Activated CD8-positive, alpha-beta T cell treated with anti-CD3 and anti-CD28 coated beads for 36 hours (primary cell): ENCODE measurements at regions not wholly inside any gene's neighbourhood (a gene's known extent, or its start where the extent isn't known, plus 50 kb on each side); places are given as distances from the start of the nearest gene placed in this dataset.

Experiments
- ATAC-seq: fragments of 200-7000 bp; cut with Tn5 transposase; one replicate; pipeline ENCODE4 v1.10.0; 2021; ENCODE audit warnings: mild to moderate bottlenecking, moderate library complexity
- CTCF ChIA-PET: fragments of 350-600 bp; sonication (Branson Sonifier 250); formaldehyde crosslinking; loops from one replicate; lab custom pipeline; 2021; ENCODE audit warnings: antibody characterized with exemption; lab: Charles Lee
- POLR2A ChIA-PET: fragments of 350-600 bp; sonication (Branson Sonifier 250); formaldehyde crosslinking; loops from one replicate; lab custom pipeline; 2021; ENCODE audit warnings: antibody characterized with exemption; lab: Charles Lee
- DNase-seq: peaks from one replicate; pipeline ENCODE4 v3.0.0-alpha.2; 2020
- H3K27ac Mint-ChIP-seq: one replicate; pipeline ENCODE4 v1.8.0; 2021; ENCODE audit warnings: mild to moderate bottlenecking, mixed read lengths
- H3K27me3 Mint-ChIP-seq: one replicate; pipeline ENCODE4 v1.8.0; 2021; ENCODE audit warnings: mixed read lengths
- H3K36me3 Mint-ChIP-seq: one replicate; pipeline ENCODE4 v1.8.0; 2021; ENCODE audit warnings: low read depth, mixed read lengths
- H3K4me1 Mint-ChIP-seq: one replicate; pipeline ENCODE4 v1.8.0; 2021; ENCODE audit warnings: low read depth, mixed read lengths
- H3K4me3 Mint-ChIP-seq: one replicate; pipeline ENCODE4 v1.8.0; 2021; ENCODE audit warnings: mild to moderate bottlenecking, moderate library complexity, mixed read lengths
- H3K9me3 Mint-ChIP-seq: one replicate; pipeline ENCODE4 v1.8.0; 2021; ENCODE audit warnings: mixed read lengths
- CTCF ChIP-seq: fragments of 200-600 bp; IDR thresholded peaks from one replicate; pipeline ENCODE4 v1.8.0; 2022; ENCODE audit warnings: antibody characterized with exemption, mild to moderate bottlenecking
- intact Hi-C: fragments of 100-400 bp; cut with micrococcal nuclease; formaldehyde crosslinking; loops from one replicate; pipeline ENCODE4 v1.10.0; 2022

DNA sequence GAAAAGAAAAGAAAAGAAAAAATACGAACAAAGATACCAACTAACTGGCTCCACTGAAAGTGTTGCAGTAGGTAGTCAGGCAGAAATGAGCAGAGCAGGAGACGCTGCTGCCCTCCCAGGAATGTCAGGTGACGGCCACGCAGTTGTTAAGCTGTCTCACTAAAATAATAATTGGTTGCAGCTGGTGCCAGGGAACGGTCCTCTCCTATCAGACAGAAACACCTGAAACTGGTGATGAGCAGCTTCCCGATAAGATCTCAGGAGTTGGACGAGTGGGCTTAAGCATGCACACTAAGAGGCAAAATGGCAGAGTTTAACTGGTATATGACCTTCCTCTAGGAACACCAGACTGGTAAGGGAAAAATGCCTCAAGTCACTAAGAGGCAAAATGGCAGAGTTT, 611.1 kb downstream of the ZEB2 start:
- no peak overlapping the region for H3K4me3 Mint-ChIP-seq
- no peaks in the 10 kb centered on the region for H3K9me3 Mint-ChIP-seq
- POLR2A ChIA-PET, result no interaction called here
- CTCF ChIA-PET, result no interaction called here
- ATAC-seq, result no peak
- peaks cover 4% of the 10 kb centered on the region for H3K27me3 Mint-ChIP-seq
- intact Hi-C loops, result no loop called here
- no peak for DNase-seq
- no peak for TF ChIP-seq CTCF
- no peaks in the 10 kb centered on the region for H3K4me1 Mint-ChIP-seq
- H3K36me3 Mint-ChIP-seq, result no peaks in the 10 kb centered on the region
- no peak overlapping the region for H3K27ac Mint-ChIP-seq

GRCh38 chr2:143907801-143908200, 612.1 kb downstream of the ZEB2 start:
- peaks cover 2% of the 10 kb centered on the region for H3K27me3 Mint-ChIP-seq
- ChIA-PET POLR2A (no interaction called here), CTCF (no interaction called here)
- TF ChIP-seq CTCF, result no peak
- no peaks in the 10 kb centered on the region for H3K9me3 Mint-ChIP-seq
- intact Hi-C loops, result no loop called here
- no peak for DNase-seq
- H3K27ac Mint-ChIP-seq, result no peak overlapping the region
- no peak overlapping the region for H3K4me3 Mint-ChIP-seq
- peaks cover 6% of the 10 kb centered on the region for H3K4me1 Mint-ChIP-seq
- no peaks in the 10 kb centered on the region for H3K36me3 Mint-ChIP-seq
- no peak for ATAC-seq

- ChIA-PET POLR2A (no interaction called here), CTCF (no interaction called here)
- intact Hi-C loops, result no loop called here
- Mint-ChIP-seq H3K4me3 (no peak overlapping the region), H3K4me1 (peaks cover 9% of the 10 kb centered on the region), H3K36me3 (no peaks in the 10 kb centered on the region), H3K27me3 (peaks cover 2% of the 10 kb centered on the region), H3K27ac (no peak overlapping the region), H3K9me3 (no peaks in the 10 kb centered on the region)
- TF ChIP-seq CTCF, result no peak
- DNase-seq (no peak), ATAC-seq (no peak)
These were observed 613.1 kb downstream of the ZEB2 start for GRCh38 chr2:143906850-143907249.

DNA sequence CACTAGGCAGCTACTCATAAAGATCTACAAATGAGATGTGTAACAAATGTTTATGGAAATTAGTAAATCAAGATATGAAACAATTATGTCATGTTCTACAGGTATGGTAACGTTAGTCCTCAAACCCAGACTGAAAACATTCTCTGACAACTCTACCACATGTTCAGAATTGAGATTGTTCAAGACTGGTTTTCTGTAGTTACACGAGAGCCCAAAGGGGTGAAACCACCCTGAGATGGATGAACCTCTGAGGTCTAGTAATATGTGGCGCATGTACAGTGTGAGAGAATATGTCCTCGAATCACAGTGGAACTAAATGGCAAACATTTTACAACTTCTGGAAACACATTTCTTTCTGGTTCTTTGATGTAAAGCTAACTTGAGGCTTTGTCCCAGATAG, 614.3 kb downstream of the ZEB2 start:
- ATAC-seq (no peak), DNase-seq (no peak)
- intact Hi-C loops, result no loop called here
- ChIA-PET POLR2A (no interaction called here), CTCF (no interaction called here)
- H3K4me1 Mint-ChIP-seq, result peaks cover 20% of the 10 kb centered on the region
- H3K36me3 Mint-ChIP-seq, result no peaks in the 10 kb centered on the region
- H3K27me3 Mint-ChIP-seq, result peaks cover 2% of the 10 kb centered on the region
- H3K4me3 Mint-ChIP-seq, result no peak overlapping the region
- no peak for TF ChIP-seq CTCF
- H3K9me3 Mint-ChIP-seq, result no peaks in the 10 kb centered on the region
- no peak overlapping the region for H3K27ac Mint-ChIP-seq

DNA sequence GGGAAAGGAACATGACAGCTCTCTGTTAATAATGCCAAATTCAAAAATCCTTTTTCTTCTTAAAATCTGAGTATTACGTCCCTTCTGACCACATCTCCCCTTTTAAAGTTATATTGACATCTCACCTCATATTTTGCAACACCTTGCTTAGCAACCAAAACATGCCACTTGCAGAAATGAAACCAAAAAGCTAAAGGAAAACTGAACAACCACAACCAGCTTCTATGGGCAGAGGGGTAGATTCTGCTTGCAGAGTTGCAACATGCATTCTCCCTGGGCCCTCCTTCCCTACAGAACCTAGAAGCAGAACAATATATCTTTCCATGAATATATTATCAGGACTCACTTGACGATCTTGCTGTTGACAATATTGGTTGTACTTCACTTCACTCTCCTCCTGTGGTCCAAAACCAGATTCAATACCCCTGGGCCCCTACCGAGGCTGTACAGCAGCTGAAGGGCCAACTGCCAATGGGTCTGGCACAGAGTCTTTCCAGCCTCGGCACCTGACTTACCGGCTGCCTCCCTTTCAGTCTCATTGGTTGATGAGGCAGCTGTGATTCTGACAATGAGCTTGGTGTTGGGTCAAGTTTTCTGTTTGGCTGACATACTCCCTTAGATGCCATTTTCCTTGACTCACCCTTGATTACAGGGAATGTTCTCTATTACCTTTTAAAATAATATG, 616.6 kb downstream of the ZEB2 start:
- ATAC-seq, result no peak
- TF ChIP-seq CTCF, result no peak
- Mint-ChIP-seq H3K4me3 (no peak overlapping the region), H3K27me3 (no peaks in the 10 kb centered on the region), H3K9me3 (no peaks in the 10 kb centered on the region), H3K4me1 (peaks cover 21% of the 10 kb centered on the region), H3K36me3 (no peaks in the 10 kb centered on the region), H3K27ac (no peak overlapping the region)
- CTCF ChIA-PET, result interaction anchor here (1.0 to 1.7 kb wide), 2 partner anchors 10 to 31 kb away, joined by 3 read pairs; no protein-coding TSS in a partner anchor
- POLR2A ChIA-PET, result no interaction called here
- DNase-seq, result no peak
- intact Hi-C loops, result no loop called here
